Chondrocyte (in vitro differentiated cells): ENCODE measurements at regions not wholly inside any gene's neighbourhood (a gene's known extent, or its start where the extent isn't known, plus 50 kb on each side); places are given as distances from the start of the nearest gene placed in this dataset.

Experiments
- DNase-seq: peaks from one replicate; pipeline ENCODE4 v3.0.0; 2021; ENCODE audit warnings: mixed read lengths, low spot score
- H3K27ac Mint-ChIP-seq: one replicate; pipeline ENCODE4 v1.8.0; 2021; ENCODE audit warnings: mild to moderate bottlenecking, moderate library complexity, mixed read lengths; ENCODE audit not compliant: unreplicated experiment
- H3K27me3 Mint-ChIP-seq: 2 replicates; pipeline ENCODE4 v1.8.0; 2021; ENCODE audit warnings: low read depth, mixed read lengths
- H3K36me3 Mint-ChIP-seq: 2 replicates; pipeline ENCODE4 v1.8.0; 2021; ENCODE audit warnings: low read depth, mixed read lengths
- H3K4me1 Mint-ChIP-seq: 2 replicates; pipeline ENCODE4 v1.8.0; 2021; ENCODE audit warnings: low read depth, mild to moderate bottlenecking, mixed read lengths
- H3K4me3 Mint-ChIP-seq: one replicate; pipeline ENCODE4 v1.8.0; 2021; ENCODE audit warnings: mild to moderate bottlenecking, moderate library complexity, mixed read lengths; ENCODE audit not compliant: unreplicated experiment
- H3K9me3 Mint-ChIP-seq: 2 replicates; pipeline ENCODE4 v1.8.0; 2021; ENCODE audit warnings: low read depth, mixed read lengths
- TF ChIP-seq, protein P1 (sequence below): fragments of 200-600 bp; sonication (generic); IDR thresholded peaks from 2 replicates; pipeline ENCODE4 v1.5.0; 2021; ENCODE audit warnings: antibody characterized with exemption, mild to moderate bottlenecking, moderate library complexity

DNA sequence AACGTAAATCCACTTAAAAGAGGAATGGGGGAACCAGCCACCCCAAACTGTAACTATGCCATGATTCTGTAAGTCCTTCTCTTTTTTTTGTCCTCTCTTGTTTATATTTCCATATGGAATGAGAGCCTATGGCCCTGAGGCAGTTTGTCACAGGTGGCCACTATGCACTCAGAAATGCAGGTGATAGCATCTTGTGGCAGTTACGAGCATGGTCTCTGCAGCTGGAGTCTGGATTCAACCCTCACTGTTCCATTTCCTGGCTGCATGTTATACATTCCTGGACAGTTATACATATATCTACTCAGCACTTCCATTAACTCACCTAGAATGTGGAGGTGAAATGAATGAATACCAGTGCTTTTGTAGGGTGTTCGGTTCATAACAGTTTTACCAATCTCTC, 291.5 kb upstream of the FANCL start:
- no peaks in the 10 kb centered on the region for H3K36me3 Mint-ChIP-seq
- H3K4me3 Mint-ChIP-seq: no peak overlapping the region
- H3K27ac Mint-ChIP-seq: no peak overlapping the region
- no peaks in the 10 kb centered on the region for H3K9me3 Mint-ChIP-seq
- peaks cover 3% of the 10 kb centered on the region for H3K27me3 Mint-ChIP-seq
- H3K4me1 Mint-ChIP-seq: no peaks in the 10 kb centered on the region
- TF ChIP-seq, protein P1, sequence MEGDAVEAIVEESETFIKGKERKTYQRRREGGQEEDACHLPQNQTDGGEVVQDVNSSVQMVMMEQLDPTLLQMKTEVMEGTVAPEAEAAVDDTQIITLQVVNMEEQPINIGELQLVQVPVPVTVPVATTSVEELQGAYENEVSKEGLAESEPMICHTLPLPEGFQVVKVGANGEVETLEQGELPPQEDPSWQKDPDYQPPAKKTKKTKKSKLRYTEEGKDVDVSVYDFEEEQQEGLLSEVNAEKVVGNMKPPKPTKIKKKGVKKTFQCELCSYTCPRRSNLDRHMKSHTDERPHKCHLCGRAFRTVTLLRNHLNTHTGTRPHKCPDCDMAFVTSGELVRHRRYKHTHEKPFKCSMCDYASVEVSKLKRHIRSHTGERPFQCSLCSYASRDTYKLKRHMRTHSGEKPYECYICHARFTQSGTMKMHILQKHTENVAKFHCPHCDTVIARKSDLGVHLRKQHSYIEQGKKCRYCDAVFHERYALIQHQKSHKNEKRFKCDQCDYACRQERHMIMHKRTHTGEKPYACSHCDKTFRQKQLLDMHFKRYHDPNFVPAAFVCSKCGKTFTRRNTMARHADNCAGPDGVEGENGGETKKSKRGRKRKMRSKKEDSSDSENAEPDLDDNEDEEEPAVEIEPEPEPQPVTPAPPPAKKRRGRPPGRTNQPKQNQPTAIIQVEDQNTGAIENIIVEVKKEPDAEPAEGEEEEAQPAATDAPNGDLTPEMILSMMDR: no peak
- DNase-seq: no peak

DNA sequence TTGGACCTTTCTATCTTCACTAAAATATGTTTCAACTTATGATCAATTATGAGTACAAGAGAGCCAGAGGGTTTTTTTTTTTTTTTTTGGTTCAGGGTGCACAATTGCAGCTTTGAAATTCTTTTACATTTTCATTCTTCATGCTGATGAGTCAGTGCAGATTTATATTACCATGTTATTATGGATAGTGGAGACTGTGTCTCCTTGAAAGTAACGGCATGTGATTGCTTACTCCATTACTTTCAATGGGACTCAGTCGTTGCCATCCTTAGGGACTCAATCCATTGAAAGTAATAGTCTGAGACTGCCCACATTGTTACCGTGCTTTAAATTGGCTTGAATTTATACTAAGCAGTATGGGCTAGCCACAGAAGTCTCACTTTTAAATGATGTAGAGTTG, 286.5 kb upstream of the FANCL start:
- H3K27ac Mint-ChIP-seq: no peak overlapping the region
- H3K36me3 Mint-ChIP-seq: no peaks in the 10 kb centered on the region
- H3K4me1 Mint-ChIP-seq: no peaks in the 10 kb centered on the region
- no peak for DNase-seq
- no peaks in the 10 kb centered on the region for H3K9me3 Mint-ChIP-seq
- H3K27me3 Mint-ChIP-seq: no peaks in the 10 kb centered on the region
- no peak overlapping the region for H3K4me3 Mint-ChIP-seq
- TF ChIP-seq, protein P1: no peak

DNA sequence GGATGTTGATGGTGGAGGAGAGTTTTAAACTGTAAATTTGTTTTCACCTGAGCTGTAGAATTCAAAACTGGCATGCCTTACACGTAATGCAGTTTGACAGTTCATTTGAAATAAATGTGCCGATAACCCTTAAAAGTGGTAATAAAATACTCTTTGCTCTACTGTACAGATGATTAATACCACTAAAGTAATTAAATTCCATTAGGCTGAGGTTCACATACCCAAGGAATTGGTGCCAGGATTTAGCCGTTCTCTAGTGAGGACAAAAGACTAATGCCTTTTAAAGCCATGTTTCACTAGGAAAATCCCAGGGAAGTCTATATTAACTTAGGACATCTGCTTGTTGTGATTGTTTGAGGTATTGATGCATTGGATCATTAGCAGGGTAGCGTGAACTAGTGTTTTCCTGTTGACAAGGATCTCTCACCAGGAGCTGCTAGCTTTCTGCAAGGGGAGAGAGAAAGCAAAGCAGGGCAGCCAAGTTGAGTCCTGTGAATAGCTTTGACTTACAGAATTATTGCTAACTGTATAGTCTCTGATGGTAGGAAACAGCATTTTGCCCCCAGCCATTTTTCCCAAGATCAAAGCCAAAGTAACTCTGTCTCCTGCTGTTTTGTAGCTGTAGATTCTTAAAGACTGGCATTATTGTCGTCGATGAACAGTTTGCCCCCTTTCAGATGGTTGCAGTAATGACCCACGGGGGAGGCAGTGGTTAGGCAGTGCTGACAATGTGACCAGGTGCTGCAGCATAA, 280.9 kb upstream of the FANCL start:
- H3K4me1 Mint-ChIP-seq: peaks cover 4% of the 10 kb centered on the region
- TF ChIP-seq, protein P1: no peak
- no peaks in the 10 kb centered on the region for H3K36me3 Mint-ChIP-seq
- DNase-seq: no peak
- H3K27ac Mint-ChIP-seq: no peak overlapping the region
- no peaks in the 10 kb centered on the region for H3K9me3 Mint-ChIP-seq
- no peaks in the 10 kb centered on the region for H3K27me3 Mint-ChIP-seq
- no peak overlapping the region for H3K4me3 Mint-ChIP-seq

DNA sequence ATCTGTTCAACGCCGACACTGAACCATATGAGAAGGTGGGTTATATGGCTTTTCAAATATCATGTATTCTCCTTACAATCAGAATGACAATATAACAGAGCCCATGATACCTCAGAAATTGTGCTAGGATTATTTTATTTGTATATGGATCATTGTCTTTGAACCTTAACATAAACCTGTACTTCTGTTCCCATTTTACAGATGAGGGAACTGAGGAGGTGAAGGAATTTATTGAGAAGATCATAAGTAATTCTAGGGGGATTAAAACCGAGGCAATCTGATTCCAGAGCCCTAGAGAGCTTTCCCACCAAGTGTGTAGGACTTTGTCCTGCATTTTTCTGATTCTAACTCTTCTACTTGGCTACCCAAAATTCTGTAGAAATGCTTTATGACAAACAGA, 279.8 kb upstream of the FANCL start:
- Mint-ChIP-seq H3K4me1 (peaks cover 4% of the 10 kb centered on the region), H3K4me3 (no peak overlapping the region), H3K36me3 (no peaks in the 10 kb centered on the region), H3K9me3 (no peaks in the 10 kb centered on the region), H3K27ac (no peak overlapping the region), H3K27me3 (no peaks in the 10 kb centered on the region)
- TF ChIP-seq, protein P1: no peak
- DNase-seq: no peak

DNA sequence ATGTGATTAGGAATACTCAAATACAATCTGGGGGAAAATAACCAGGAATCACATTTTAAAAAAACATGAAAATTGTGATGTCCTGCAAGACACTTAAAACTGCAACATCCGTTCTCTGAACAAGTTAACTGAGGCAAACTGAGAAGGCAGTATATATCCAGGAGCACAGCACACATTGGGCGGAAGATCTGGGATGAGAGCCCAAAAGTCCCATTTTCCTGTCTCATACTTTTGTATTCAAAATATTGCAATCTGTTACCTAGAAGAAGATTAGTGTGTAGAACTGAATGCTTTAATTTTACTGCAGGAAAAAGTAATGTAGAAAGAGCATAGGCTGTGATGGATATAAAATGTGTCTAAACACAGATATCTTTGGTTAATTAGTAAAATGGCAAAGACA, 276.8 kb upstream of the FANCL start:
- no peaks in the 10 kb centered on the region for H3K36me3 Mint-ChIP-seq
- H3K9me3 Mint-ChIP-seq: no peaks in the 10 kb centered on the region
- DNase-seq: no peak
- no peak overlapping the region for H3K4me3 Mint-ChIP-seq
- H3K27ac Mint-ChIP-seq: no peak overlapping the region
- H3K4me1 Mint-ChIP-seq: peaks cover 4% of the 10 kb centered on the region
- H3K27me3 Mint-ChIP-seq: no peaks in the 10 kb centered on the region
- TF ChIP-seq, protein P1: no peak
